SIG-M5 treated with dmso at 0.1 percent for 504 hours (cell line): ENCODE measurements at regions not wholly inside any gene's neighbourhood (a gene's known extent, or its start where the extent isn't known, plus 50 kb on each side); places are given as distances from the start of the nearest gene placed in this dataset.
"Not testable (repeated sequence)": the region's sequence is repeated elsewhere in the genome, so short reads cannot be mapped to it uniquely, and the experiment has no call there.

ENCODE experiments used
- DNase-seq: peaks from one replicate; lab custom pipeline; 2025; ENCODE audit not compliant: unreplicated experiment; lab: John Stamatoyannopoulos, UW

DNA sequence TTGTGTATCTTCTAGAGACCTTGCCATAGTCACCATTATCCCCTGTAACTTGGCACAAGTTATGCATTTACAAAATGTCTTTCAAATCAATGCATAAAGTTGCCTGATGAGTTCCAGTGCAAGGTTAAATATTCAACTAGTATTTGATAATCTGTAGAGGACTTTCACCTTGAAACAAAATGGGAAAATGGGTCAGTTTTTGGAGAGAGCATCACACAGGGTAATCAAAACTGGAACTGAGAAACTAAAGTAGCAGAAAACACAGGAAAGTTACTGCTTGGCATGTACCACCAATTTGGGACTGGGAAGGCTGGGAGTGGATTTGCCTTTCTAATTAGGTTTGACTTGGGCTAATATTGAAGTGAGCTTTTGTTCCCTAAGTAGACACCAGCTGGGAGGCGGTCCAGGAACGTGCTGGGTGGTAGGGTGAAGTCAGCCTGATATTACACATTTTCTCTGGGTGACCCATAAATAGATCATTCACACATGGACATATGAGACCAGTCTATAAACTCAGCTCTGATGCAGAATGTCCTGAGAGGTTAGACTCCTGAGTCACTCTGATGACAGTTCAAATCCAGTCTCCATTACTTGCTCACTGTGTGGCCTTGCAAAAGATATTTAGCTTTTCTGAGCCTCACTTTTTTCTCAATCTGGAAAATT lies 152.3 kb downstream of the PCTP start:
- no peak for DNase-seq

- no peak for DNase-seq
Observed at GRCh38 chr17:55909776-55910175, 158.9 kb downstream of the PCTP start.

- no peak for DNase-seq
Observed at GRCh38 chr17:55911186-55911585, 160.3 kb downstream of the PCTP start.

DNA sequence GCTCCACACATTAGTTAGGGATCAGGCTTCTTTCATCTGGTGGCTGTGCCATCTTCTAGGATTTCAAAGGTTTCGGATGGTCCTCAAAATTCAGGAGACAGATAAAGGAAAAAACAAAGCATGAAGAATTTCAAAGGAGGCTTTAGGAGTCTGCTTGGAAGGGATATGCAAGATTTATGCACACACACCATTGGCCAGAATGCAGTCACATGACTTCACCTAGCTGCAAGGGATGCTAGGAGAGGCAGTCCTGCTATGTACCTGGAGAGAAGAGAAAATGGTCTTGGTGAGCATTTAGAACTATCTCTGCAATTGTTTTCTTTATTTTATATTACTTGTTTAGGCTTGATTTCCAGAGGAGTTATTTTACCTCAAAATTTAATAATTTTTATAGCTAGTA lies 174.6 kb downstream of the PCTP start:
- no peak for DNase-seq

GRCh38 chr17:55926276-55926990 lies 175.6 kb downstream of the PCTP start:
- DNase-seq: no peak

DNA sequence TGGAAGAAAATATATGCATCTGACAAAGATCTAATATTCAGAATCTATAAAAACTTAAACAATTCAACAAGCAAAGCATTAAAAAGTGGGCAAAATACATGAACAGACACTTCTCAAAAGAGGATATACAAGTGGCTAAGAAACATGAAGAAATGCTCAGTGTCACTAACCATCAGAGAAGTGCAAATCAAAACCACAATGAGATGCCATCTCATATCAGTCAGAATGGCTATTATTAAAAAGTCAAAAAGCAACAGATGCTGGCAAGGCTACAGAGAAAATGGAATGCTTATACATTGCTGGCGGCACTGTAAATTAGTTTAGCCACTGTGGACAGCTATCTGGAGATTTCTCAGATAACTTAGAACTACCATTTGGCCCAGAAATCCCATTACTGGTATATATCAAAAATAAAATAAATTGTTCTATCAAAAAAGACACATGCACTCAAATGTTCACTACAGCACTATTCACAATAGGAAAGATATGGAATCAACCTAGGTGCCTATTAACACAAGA lies 179.5 kb downstream of the PCTP start:
- no peak for DNase-seq

DNA sequence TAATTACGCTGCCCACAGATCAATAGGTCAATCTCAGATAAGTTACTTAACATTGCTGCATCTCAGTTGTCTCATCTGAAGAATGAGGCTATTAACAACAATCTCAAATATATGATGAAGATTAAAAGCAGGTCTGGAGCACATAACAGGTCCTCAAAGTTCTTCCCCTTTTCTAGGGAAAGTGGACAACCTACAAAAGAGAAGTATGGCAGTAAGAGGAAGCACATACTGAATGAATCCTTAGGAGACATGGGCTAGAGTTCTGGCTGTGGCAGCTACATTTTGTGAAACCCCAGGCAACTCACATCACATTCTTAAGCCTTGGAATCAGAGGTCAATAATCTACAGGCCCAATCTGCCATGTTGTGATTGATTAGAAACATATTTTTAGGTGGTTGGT lies 180.6 kb downstream of the PCTP start:
- DNase-seq: peak; percentile 23

DNA sequence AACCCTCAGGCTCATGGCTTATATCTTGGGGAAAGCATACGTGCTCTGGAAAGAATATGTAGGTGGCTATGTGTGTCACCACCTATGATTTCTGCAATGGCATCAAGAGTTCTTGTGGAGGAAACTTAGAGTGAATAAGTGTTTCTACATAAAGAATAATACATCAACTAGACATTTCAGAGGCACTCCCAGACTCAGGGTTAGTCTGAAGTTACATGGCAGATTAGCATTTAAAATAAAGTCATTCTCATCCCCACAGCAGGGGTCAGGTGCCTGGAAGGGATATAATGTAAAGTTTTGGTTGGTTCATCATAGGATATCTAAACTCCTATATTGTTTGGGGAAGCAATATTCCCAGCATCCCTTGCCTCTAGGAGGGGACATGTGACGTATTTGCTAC lies 182.1 kb downstream of the PCTP start:
- no peak for DNase-seq

- not testable (repeated sequence) for DNase-seq
Observed at GRCh38 chr17:55939181-55939810, 188.4 kb downstream of the PCTP start.

GRCh38 chr17:55959756-55960155 lies 193.5 kb upstream of the ANKFN1 start:
- peak; percentile 5 for DNase-seq

- DNase-seq: no peak
Observed at GRCh38 chr17:55961386-55961785, 191.9 kb upstream of the ANKFN1 start.

- DNase-seq: no peak
Observed at GRCh38 chr17:55962951-55963401, 190.3 kb upstream of the ANKFN1 start.

DNA sequence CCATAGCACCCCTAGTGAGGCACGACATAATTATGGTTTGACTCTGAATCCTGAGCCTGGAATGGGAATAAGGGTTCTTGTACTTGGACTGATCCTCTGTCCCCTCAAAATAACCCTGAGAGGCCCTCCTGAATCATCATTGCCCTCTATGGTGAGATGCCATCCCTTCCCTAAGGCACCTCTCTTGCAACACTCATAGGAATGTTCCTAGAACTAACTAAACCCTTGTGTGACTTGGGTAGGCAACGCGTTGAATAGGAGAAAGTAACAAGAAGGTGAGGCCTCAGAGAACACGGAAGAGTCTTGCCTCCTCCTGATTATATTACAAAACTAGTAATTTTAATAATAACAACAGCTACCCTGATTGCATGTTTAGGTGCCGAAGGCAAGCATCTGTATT lies 189.1 kb upstream of the ANKFN1 start:
- no peak for DNase-seq

- DNase-seq: no peak
Observed at GRCh38 chr17:55965051-55965450, 188.2 kb upstream of the ANKFN1 start.

GRCh38 chr17:55969562-55970324 lies 183.5 kb upstream of the ANKFN1 start:
- DNase-seq: no peak

DNA sequence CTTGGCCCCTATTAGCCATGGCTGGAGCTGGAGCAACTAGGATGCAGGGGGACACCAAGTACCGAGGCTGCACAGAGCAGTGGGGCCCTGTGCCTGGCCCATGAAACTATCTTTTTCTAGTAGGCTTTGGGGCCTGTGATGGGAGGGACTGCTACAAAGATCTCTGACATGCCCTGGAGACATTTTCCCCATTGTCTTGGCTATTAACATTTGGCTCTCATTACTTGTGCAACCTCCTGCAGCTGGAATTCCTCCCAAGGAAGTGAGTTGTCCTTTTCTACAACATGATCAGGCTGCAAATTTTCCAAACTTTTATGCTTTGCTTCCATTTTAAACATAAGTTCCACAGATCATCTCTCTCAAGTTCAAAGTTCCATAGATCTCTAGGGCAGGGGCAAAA lies 174.7 kb upstream of the ANKFN1 start:
- DNase-seq: no peak

DNA sequence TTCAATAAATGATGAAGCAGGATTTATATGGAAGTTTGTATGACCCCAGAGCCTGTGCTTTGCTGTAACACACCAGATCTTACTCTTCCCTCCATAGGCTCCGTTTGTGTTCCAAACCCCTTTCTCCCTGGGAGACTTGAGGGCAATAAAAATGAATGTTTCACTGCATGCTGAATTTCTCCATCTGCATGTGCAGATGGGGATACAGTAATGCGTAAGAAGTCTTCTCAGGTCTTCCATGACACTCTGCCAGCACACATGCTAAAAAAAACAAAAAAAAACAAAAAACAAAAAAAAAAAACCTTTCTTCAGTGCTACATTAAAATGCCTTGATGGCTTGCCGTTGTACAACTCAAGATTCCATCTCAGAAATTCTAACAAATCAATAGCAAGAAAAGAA lies 170.2 kb upstream of the ANKFN1 start:
- DNase-seq: no peak

DNA sequence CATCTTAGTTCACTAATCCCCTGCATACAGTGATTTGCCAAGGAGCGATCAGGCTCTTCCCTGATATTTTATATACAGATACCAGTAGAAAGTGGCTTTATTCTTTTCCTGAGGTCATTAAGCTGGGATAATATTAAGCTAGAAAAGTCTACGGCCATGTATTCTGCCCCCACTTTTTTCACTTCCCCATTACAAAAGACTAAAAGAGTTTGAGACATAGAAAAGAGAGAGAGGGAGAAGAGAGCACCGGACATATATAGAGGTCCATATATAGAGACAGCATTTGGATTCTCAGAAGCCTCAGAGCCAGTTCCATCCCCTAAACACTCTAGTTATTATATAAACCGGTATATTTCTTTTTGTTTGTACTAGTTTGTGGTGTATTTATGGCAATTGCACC lies 166.5 kb upstream of the ANKFN1 start:
- DNase-seq: no peak

DNA sequence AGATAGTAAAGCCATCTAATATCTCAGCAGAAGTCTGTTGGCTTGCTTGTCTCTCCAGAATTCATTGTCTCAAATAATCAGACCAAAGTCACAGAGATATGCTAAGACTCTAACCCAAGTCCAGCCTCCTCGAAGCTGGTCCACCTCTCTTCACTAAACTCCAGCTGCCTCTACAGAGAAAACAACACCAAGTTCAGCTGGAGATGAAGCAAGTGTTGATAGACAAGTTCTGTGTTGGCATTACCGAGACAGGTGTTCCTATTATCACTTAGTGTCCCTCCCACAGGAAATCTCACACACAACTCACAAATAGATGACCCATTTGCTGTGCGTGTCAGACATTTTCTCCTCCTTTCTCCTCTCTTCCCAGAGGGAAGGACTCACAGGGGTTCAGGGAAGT lies 164.4 kb upstream of the ANKFN1 start:
- no peak for DNase-seq

- no peak for DNase-seq
Observed at GRCh38 chr17:55990332-55991006, 162.8 kb upstream of the ANKFN1 start.

- DNase-seq: no peak
Observed at GRCh38 chr17:55996826-55997225, 156.4 kb upstream of the ANKFN1 start.
